ENCODE measurements at regions not wholly inside any gene's neighbourhood (a gene's known extent, or its start where the extent isn't known, plus 50 kb on each side); places are given as distances from the start of the nearest gene placed in this dataset.

DNA sequence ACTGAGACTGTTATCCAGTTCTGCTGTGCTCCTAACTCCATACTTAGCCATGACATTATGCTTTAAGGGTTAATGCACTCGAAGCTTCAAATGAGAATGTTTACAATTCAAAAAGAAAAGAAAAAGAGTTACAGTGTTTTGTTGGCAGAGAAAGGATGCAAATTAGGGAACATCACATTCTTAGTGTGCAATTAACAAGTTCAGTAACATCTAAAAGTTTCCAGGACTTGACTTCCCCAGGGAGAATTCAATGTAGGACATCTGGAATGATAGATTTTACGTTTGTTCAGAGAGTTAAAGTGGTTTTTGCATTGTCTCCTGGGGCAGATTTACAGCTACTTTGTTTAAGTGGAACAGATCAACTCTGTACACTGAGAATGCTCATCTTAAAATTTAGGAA is 525.2 kb downstream of the LIG4 start:
- BruUV-seq (replicated peaks), result no TSS peak
- DNase-seq (ENCODE audit: low read depth, low spot score) (no peak), FAIRE-seq (no peak)
- ChIA-PET CTCF (no interaction called here), POLR2A (no interaction called here)
- Histone ChIP-seq H3K79me2 (ENCODE audit: control insufficient read depth, insufficient read depth, low read length) (no peaks in the 10 kb centered on the region), H3K9me3 (replicated peaks; ENCODE audit: control insufficient read depth, insufficient read depth, low read length) (no peaks in the 10 kb centered on the region), H4K20me1 (replicated peaks; ENCODE audit: control insufficient read depth, extremely low read depth, insufficient read depth, low read length) (no peaks in the 10 kb centered on the region), H3K27me3 (ENCODE audit: control insufficient read depth in 2 of 2, insufficient read depth in 2 of 2, low read length in 2 of 2) (no peaks in the 10 kb centered on the region), H3K9ac (replicated peaks; ENCODE audit: extremely low read depth, insufficient read depth, low read length) (no peak overlapping the region), H2AFZ (ENCODE audit: low read depth, low read length) (no peak overlapping the region), H3K4me3 (replicated peaks in 1 of 3; ENCODE audit: insufficient read depth in 1 of 3, low read depth in 1 of 3, low read length in 3 of 3) (no peak overlapping the region), H3K4me1 (ENCODE audit: control insufficient read depth, extremely low read depth, insufficient read depth, low read length) (no peaks in the 10 kb centered on the region), H3K9me1 (replicated peaks; ENCODE audit: control insufficient read depth, extremely low read depth, insufficient read depth, low read length) (no peaks in the 10 kb centered on the region), H3K4me2 (ENCODE audit: insufficient read depth, low read length) (no peak overlapping the region), H3K36me3 (ENCODE audit: control insufficient read depth in 2 of 2, extremely low read depth in 1 of 2, insufficient read depth in 2 of 2, low read length in 2 of 2) (no peaks in the 10 kb centered on the region), H3K27ac (ENCODE audit: insufficient read depth, low read depth, low read length) (no peak overlapping the region)
- TF ChIP-seq GATA2 (IDR thresholded peaks at IDR 0.05; ENCODE audit: insufficient read depth, insufficient read length, low read depth, low read length), result no peak
- no peak for TF ChIP-seq JUN (IDR thresholded peaks at IDR 0.05; ENCODE audit: borderline replicate concordance, insufficient read depth, insufficient read length, low read depth)
- TF ChIP-seq FOS (IDR thresholded peaks at IDR 0.05; ENCODE audit: borderline replicate concordance, insufficient read depth, low read length), result no peak
- TF ChIP-seq EZH2 (IDR thresholded peaks at IDR 0.05; ENCODE audit: borderline replicate concordance, low read depth, low read length, severe bottlenecking), result no peak
- TF ChIP-seq MYC (IDR thresholded peaks at IDR 0.05; ENCODE audit: low read depth, low read length), result no peak
- TF ChIP-seq, protein P1, sequence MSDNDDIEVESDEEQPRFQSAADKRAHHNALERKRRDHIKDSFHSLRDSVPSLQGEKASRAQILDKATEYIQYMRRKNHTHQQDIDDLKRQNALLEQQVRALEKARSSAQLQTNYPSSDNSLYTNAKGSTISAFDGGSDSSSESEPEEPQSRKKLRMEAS (IDR thresholded peaks at IDR 0.05; ENCODE audit: insufficient read depth, insufficient read length), result no peak
- intact Hi-C loops (cut with micrococcal nuclease), result no loop called here
- dilution Hi-C loops (cut with MboI; ENCODE audit: extremely low pct_ligation_motif_present, low sequenced_read_pairs), result no loop called here

DNA sequence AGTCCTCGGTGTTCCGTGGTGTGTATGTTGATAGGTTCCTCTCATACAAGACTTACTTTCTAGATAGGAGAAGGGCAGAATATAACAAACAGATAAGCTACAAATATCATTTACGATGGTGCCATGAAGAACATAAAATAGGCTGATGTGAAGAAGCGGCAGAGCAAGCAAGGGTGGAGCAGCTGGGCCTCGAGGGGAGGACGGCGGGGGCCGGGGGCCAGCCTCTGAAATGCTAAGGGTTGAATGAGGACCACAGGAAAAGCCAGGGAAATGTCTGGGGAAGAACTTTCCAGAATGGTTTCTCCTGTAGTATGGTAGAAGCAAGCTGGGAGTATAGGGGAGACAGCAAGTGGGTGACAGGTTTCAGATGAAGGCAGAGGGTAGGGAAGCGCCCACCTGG is 529.5 kb downstream of the LIG4 start:
- CTCF ChIA-PET, result no interaction called here
- FAIRE-seq, result no peak
- H3K4me2 ChIP-seq (ENCODE audit: insufficient read depth, low read length), result no peak overlapping the region
- no peak overlapping the region for H3K9ac ChIP-seq (replicated peaks; ENCODE audit: extremely low read depth, insufficient read depth, low read length)
- H3K9me3 ChIP-seq (replicated peaks; ENCODE audit: control insufficient read depth, insufficient read depth, low read length), result no peaks in the 10 kb centered on the region
- no peak for DNase-seq (ENCODE audit: low read depth, low spot score)
- H3K79me2 ChIP-seq (ENCODE audit: control insufficient read depth, insufficient read depth, low read length), result no peaks in the 10 kb centered on the region
- POLR2A ChIA-PET, result no interaction called here
- H2AFZ ChIP-seq (ENCODE audit: low read depth, low read length), result no peak overlapping the region
- H3K27ac ChIP-seq (ENCODE audit: insufficient read depth, low read depth, low read length), result no peak overlapping the region
- dilution Hi-C loops (cut with MboI; ENCODE audit: extremely low pct_ligation_motif_present, low sequenced_read_pairs) (no loop called here), intact Hi-C loops (cut with micrococcal nuclease) (no loop called here)
- no peaks in the 10 kb centered on the region for H3K36me3 ChIP-seq (ENCODE audit: control insufficient read depth in 2 of 2, extremely low read depth in 1 of 2, insufficient read depth in 2 of 2, low read length in 2 of 2)
- H3K4me3 ChIP-seq (replicated peaks in 1 of 3; ENCODE audit: insufficient read depth in 1 of 3, low read depth in 1 of 3, low read length in 3 of 3), result no peak overlapping the region
- no peaks in the 10 kb centered on the region for H4K20me1 ChIP-seq (replicated peaks; ENCODE audit: control insufficient read depth, extremely low read depth, insufficient read depth, low read length)
- no peaks in the 10 kb centered on the region for H3K4me1 ChIP-seq (ENCODE audit: control insufficient read depth, extremely low read depth, insufficient read depth, low read length)
- TF ChIP-seq POLR2AphosphoS5 (IDR thresholded peaks at IDR 0.05; ENCODE audit: insufficient read depth, low read depth, low read length) (no peak), MYC (IDR thresholded peaks at IDR 0.05; ENCODE audit: low read depth, low read length) (no peak), POLR2A (IDR thresholded peaks at IDR 0.05; ENCODE audit: low read depth, low read length) (no peak), JUN (IDR thresholded peaks at IDR 0.05; ENCODE audit: borderline replicate concordance, insufficient read depth, insufficient read length, low read depth) (no peak), GATA2 (IDR thresholded peaks at IDR 0.05; ENCODE audit: insufficient read depth, insufficient read length, low read depth, low read length) (no peak), FOS (IDR thresholded peaks at IDR 0.05; ENCODE audit: borderline replicate concordance, insufficient read depth, low read length) (no peak), EZH2 (IDR thresholded peaks at IDR 0.05; ENCODE audit: borderline replicate concordance, low read depth, low read length, severe bottlenecking) (no peak)
- TF ChIP-seq, protein P2, sequence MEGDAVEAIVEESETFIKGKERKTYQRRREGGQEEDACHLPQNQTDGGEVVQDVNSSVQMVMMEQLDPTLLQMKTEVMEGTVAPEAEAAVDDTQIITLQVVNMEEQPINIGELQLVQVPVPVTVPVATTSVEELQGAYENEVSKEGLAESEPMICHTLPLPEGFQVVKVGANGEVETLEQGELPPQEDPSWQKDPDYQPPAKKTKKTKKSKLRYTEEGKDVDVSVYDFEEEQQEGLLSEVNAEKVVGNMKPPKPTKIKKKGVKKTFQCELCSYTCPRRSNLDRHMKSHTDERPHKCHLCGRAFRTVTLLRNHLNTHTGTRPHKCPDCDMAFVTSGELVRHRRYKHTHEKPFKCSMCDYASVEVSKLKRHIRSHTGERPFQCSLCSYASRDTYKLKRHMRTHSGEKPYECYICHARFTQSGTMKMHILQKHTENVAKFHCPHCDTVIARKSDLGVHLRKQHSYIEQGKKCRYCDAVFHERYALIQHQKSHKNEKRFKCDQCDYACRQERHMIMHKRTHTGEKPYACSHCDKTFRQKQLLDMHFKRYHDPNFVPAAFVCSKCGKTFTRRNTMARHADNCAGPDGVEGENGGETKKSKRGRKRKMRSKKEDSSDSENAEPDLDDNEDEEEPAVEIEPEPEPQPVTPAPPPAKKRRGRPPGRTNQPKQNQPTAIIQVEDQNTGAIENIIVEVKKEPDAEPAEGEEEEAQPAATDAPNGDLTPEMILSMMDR (IDR thresholded peaks at IDR 0.05; ENCODE audit: extremely low read depth in 1 of 2, insufficient read depth in 1 of 2, low read depth in 1 of 2, low read length in 2 of 2), result no peak
- TF ChIP-seq, protein P1 (IDR thresholded peaks at IDR 0.05; ENCODE audit: insufficient read depth, insufficient read length), result no peak
- no TSS peak for BruUV-seq (replicated peaks)
- no peaks in the 10 kb centered on the region for H3K27me3 ChIP-seq (ENCODE audit: control insufficient read depth in 2 of 2, insufficient read depth in 2 of 2, low read length in 2 of 2)
- no peaks in the 10 kb centered on the region for H3K9me1 ChIP-seq (replicated peaks; ENCODE audit: control insufficient read depth, extremely low read depth, insufficient read depth, low read length)
